Caco-2 (cell line): ENCODE measurements at regions not wholly inside any gene's neighbourhood (a gene's known extent, or its start where the extent isn't known, plus 50 kb on each side); places are given as distances from the start of the nearest gene placed in this dataset.

Experiments
- BruUV-seq: library from RNA; stranded (reverse); fragments of 400-500 nt; replicated peaks from 2 replicates; lab custom pipeline; 2021; lab: Mats Ljungman, UMichigan
- CTCF ChIA-PET: fragments of 300-600 bp; sonication (Branson Sonifier 250); formaldehyde crosslinking; loops from one replicate; lab custom pipeline; 2022; ENCODE audit warnings: antibody characterized with exemption; lab: Charles Lee
- POLR2A ChIA-PET: fragments of 300-600 bp; sonication (Branson Sonifier 250); formaldehyde crosslinking; loops from one replicate; lab custom pipeline; 2022; ENCODE audit warnings: antibody characterized with exemption; lab: Charles Lee
- DNase-seq, 2 experiments: peaks; one replicate each; pipeline versions ENCODE4 v3.0.0 to v3.0.0-alpha.2; 2020 to 2022
- H3K27me3 ChIP-seq: replicated peaks from 2 replicates; pipeline ENCODE4 v1.6.0; 2011; ENCODE audit warnings: low read length; ENCODE audit not compliant: control insufficient read depth, insufficient read depth
- H3K36me3 ChIP-seq: 2 replicates; pipeline ENCODE4 v1.5.1; 2011; ENCODE audit warnings: low read length; ENCODE audit not compliant: control insufficient read depth, insufficient read depth
- H3K4me1 ChIP-seq: fragments of 250-450 bp; sonication (Bioruptor Pico); 2 replicates; pipeline ENCODE4 v1.5.1; 2020; ENCODE audit warnings: mild to moderate bottlenecking
- H3K4me3 ChIP-seq: 2 replicates; pipeline ENCODE4 v1.5.1; 2011; ENCODE audit warnings: low read depth, mild to moderate bottlenecking, control low read depth, low read length
- H3K9me3 ChIP-seq: fragments of 250-450 bp; sonication (Bioruptor Pico); 2 replicates; pipeline ENCODE4 v1.5.1; 2020; ENCODE audit warnings: mild to moderate bottlenecking, moderate library complexity
- H3K27ac Mint-ChIP-seq: one replicate; pipeline ENCODE4 v1.8.0; 2022; ENCODE audit warnings: mixed read lengths; ENCODE audit not compliant: unreplicated experiment
- H3K27me3 Mint-ChIP-seq: one replicate; pipeline ENCODE4 v1.8.0; 2022; ENCODE audit warnings: mixed read lengths; ENCODE audit not compliant: insufficient read depth, unreplicated experiment
- H3K36me3 Mint-ChIP-seq: one replicate; pipeline ENCODE4 v1.8.0; 2022; ENCODE audit warnings: mild to moderate bottlenecking, mixed read lengths; ENCODE audit not compliant: insufficient read depth, unreplicated experiment
- H3K4me1 Mint-ChIP-seq: one replicate; pipeline ENCODE4 v1.8.0; 2022; ENCODE audit warnings: low read depth, mixed read lengths; ENCODE audit not compliant: unreplicated experiment
- H3K4me3 Mint-ChIP-seq: one replicate; pipeline ENCODE4 v1.8.0; 2022; ENCODE audit warnings: mild to moderate bottlenecking, moderate library complexity, mixed read lengths; ENCODE audit not compliant: unreplicated experiment
- H3K9me3 Mint-ChIP-seq: one replicate; pipeline ENCODE4 v1.8.0; 2022; ENCODE audit warnings: mixed read lengths; ENCODE audit not compliant: unreplicated experiment
- CTCF ChIP-seq, 2 experiments: fragments of 200-600 bp in 1 of 2; IDR thresholded peaks; 1 replicate in 1 of 2; 2 replicates in 1 of 2; pipeline versions ENCODE4 v1.5.1 to v1.8.0; 2011 to 2022; ENCODE audit warnings: antibody characterized with exemption in 1 of 2, control low read depth in 1 of 2, inconsistent platforms in 1 of 2, low read depth in 1 of 2, low read length in 1 of 2, mild to moderate bottlenecking in 1 of 2, moderate library complexity in 1 of 2; ENCODE audit not compliant: insufficient read depth in 1 of 2, severe bottlenecking in 1 of 2, unreplicated experiment in 1 of 2
- intact Hi-C: fragments of 100-400 bp; cut with micrococcal nuclease; formaldehyde crosslinking; loops from one replicate; pipeline ENCODE4 v1.10.0; 2022; ENCODE audit not compliant: unreplicated experiment

GRCh38 chr18:4781873-4782272, 326.8 kb upstream of the DLGAP1 start:
- POLR2A ChIA-PET = no interaction called here
- BruUV-seq = no TSS peak
- intact Hi-C loops = no loop called here

DNA sequence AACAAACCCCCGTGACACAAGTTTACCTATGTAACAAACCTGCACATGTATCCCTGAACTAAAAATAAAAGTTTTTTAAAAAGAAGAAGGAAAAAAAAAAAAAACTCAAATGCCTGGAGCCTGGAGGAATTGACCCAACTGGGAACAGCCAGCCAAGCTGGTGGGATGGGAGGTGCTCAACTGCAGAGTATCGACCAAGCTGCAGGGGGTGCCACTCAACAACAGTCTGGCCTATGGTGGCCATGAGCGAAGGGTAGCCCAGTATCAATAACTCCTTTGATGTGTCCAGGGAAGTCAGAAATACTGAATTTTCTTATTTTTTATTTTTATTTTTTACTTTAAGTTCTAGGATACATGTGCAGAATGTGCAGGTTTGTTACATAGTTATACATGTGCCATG, 310.3 kb upstream of the DLGAP1 start:
- Mint-ChIP-seq H3K27me3 (peaks cover 5% of the 10 kb centered on the region), H3K27ac (no peak overlapping the region), H3K4me3 (no peak overlapping the region), H3K9me3 (no peaks in the 10 kb centered on the region), H3K36me3 (no peaks in the 10 kb centered on the region), H3K4me1 (no peaks in the 10 kb centered on the region)
- no peaks in the 10 kb centered on the region for H3K36me3 ChIP-seq
- ChIA-PET POLR2A (no interaction called here), CTCF (no interaction called here)
- no peak overlapping the region for H3K4me3 ChIP-seq
- BruUV-seq = no TSS peak
- no peaks in the 10 kb centered on the region for H3K9me3 ChIP-seq
- no peaks in the 10 kb centered on the region for H3K4me1 ChIP-seq
- DNase-seq = no peak
- intact Hi-C loops = no loop called here
- no peak for TF ChIP-seq CTCF (IDR thresholded peaks at IDR 0.05; ENCODE audit: insufficient read depth in 1 of 2, low read depth in 1 of 2, low read length in 1 of 2, severe bottlenecking in 1 of 2, unreplicated experiment in 1 of 2)
- no peaks in the 10 kb centered on the region for H3K27me3 ChIP-seq

More at GRCh38 chr18:4781873-4782272, 326.8 kb upstream of the DLGAP1 start:
- TF ChIP-seq CTCF (IDR thresholded peaks at IDR 0.05; ENCODE audit: insufficient read depth in 1 of 2, low read depth in 1 of 2, low read length in 1 of 2, severe bottlenecking in 1 of 2, unreplicated experiment in 1 of 2) = no peak
- Histone ChIP-seq H3K4me3 (no peak overlapping the region), H3K27me3 (no peaks in the 10 kb centered on the region), H3K4me1 (no peaks in the 10 kb centered on the region), H3K36me3 (no peaks in the 10 kb centered on the region), H3K9me3 (no peaks in the 10 kb centered on the region)
- H3K9me3 Mint-ChIP-seq = no peaks in the 10 kb centered on the region
- CTCF ChIA-PET = no interaction called here
- DNase-seq = no peak
- H3K36me3 Mint-ChIP-seq = no peaks in the 10 kb centered on the region
- no peaks in the 10 kb centered on the region for H3K27me3 Mint-ChIP-seq
- no peak overlapping the region for H3K27ac Mint-ChIP-seq
- H3K4me3 Mint-ChIP-seq = no peak overlapping the region
- H3K4me1 Mint-ChIP-seq = no peaks in the 10 kb centered on the region

DNA sequence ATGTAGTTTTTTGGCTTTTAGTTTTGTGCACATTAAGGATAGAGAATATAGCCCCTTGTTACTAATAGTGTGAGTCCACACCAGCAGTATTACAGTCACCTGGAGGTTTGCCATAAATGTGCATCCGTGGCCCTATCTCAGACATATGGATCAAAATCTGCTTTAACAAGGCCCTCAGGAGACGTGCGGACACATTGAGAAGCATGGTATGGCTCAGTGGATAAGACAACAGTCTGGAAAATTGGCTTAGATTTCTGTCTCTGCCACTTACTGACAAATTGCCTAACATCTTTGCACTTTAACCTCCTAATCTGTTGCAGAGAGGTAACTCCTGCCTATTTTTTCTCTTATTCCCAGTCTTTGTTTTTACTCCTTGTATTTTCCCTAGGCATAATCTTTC, 307.2 kb upstream of the DLGAP1 start:
- Histone ChIP-seq H3K36me3 (no peaks in the 10 kb centered on the region), H3K9me3 (no peaks in the 10 kb centered on the region), H3K27me3 (no peaks in the 10 kb centered on the region), H3K4me1 (no peaks in the 10 kb centered on the region), H3K4me3 (no peak overlapping the region)
- Mint-ChIP-seq H3K27ac (no peak overlapping the region), H3K4me1 (no peaks in the 10 kb centered on the region), H3K9me3 (no peaks in the 10 kb centered on the region), H3K4me3 (no peak overlapping the region), H3K27me3 (peaks cover 5% of the 10 kb centered on the region), H3K36me3 (no peaks in the 10 kb centered on the region)
- CTCF ChIA-PET = no interaction called here
- no peak for DNase-seq
- TF ChIP-seq CTCF (IDR thresholded peaks at IDR 0.05; ENCODE audit: insufficient read depth in 1 of 2, low read depth in 1 of 2, low read length in 1 of 2, severe bottlenecking in 1 of 2, unreplicated experiment in 1 of 2) = no peak
- POLR2A ChIA-PET = no interaction called here
- no TSS peak for BruUV-seq
- intact Hi-C loops = no loop called here
